Left ventricle myocardium inferior (tissue), 1 donor: ENCODE measurements at regions not wholly inside any gene's neighbourhood (a gene's known extent, or its start where the extent isn't known, plus 50 kb on each side); places are given as distances from the start of the nearest gene placed in this dataset.

Experiments used
- DNase-seq: peaks from one replicate; pipeline ENCODE4 v3.0.0-alpha.2; 2020
- H3K27ac ChIP-seq: fragments of 200-600 bp; replicated peaks from 2 replicates; pipeline ENCODE4 v1.8.0; 2021
- H3K27me3 ChIP-seq: fragments of 200-600 bp; 2 replicates; pipeline ENCODE4 v1.8.0; 2021; ENCODE audit warnings: low read depth
- H3K36me3 ChIP-seq: fragments of 200-600 bp; 2 replicates; pipeline ENCODE4 v1.8.0; 2021
- H3K4me1 ChIP-seq: fragments of 200-600 bp; 2 replicates; pipeline ENCODE4 v1.8.0; 2021
- H3K4me3 ChIP-seq: fragments of 200-600 bp; 2 replicates; pipeline ENCODE4 v1.8.0; 2021; ENCODE audit warnings: mild to moderate bottlenecking, moderate library complexity
- H3K9me3 ChIP-seq: fragments of 200-600 bp; replicated peaks from 2 replicates; pipeline ENCODE4 v1.8.0; 2021
- intact Hi-C: fragments of 100-400 bp; cut with micrococcal nuclease; formaldehyde crosslinking; loops from one replicate; pipeline ENCODE4 v1.11.0; 2022
- TF ChIP-seq, protein P1 (sequence below): fragments of 200-600 bp; IDR thresholded peaks from 2 replicates; pipeline ENCODE4 v1.8.0; 2021; ENCODE audit warnings: antibody characterized with exemption, mild to moderate bottlenecking, borderline replicate concordance
- donor health status: DM: no; HTN: yes; CAD: no; lungs with severe emphysema.

GRCh38 chr3:43194490-43195114 is 88.7 kb upstream of the POMGNT2 start:
- H3K27me3 ChIP-seq, result no peaks in the 10 kb centered on the region
- peaks cover 9% of the 10 kb centered on the region for H3K9me3 ChIP-seq
- H3K4me1 ChIP-seq, result peaks cover 15% of the 10 kb centered on the region
- TF ChIP-seq, protein P1, sequence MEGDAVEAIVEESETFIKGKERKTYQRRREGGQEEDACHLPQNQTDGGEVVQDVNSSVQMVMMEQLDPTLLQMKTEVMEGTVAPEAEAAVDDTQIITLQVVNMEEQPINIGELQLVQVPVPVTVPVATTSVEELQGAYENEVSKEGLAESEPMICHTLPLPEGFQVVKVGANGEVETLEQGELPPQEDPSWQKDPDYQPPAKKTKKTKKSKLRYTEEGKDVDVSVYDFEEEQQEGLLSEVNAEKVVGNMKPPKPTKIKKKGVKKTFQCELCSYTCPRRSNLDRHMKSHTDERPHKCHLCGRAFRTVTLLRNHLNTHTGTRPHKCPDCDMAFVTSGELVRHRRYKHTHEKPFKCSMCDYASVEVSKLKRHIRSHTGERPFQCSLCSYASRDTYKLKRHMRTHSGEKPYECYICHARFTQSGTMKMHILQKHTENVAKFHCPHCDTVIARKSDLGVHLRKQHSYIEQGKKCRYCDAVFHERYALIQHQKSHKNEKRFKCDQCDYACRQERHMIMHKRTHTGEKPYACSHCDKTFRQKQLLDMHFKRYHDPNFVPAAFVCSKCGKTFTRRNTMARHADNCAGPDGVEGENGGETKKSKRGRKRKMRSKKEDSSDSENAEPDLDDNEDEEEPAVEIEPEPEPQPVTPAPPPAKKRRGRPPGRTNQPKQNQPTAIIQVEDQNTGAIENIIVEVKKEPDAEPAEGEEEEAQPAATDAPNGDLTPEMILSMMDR, result no peak
- no peaks in the 10 kb centered on the region for H3K36me3 ChIP-seq
- peak overlapping the region; percentile 58 for H3K27ac ChIP-seq
- H3K4me3 ChIP-seq, result no peak overlapping the region
- DNase-seq, result no peak
- intact Hi-C loops, result no loop called here

- TF ChIP-seq, protein P1, result no peak
- intact Hi-C loops, result no loop called here
- peaks cover 15% of the 10 kb centered on the region for H3K4me1 ChIP-seq
- H3K27me3 ChIP-seq, result no peaks in the 10 kb centered on the region
- H3K27ac ChIP-seq, result peak overlapping the region; percentile 58
- peaks cover 4% of the 10 kb centered on the region for H3K9me3 ChIP-seq
- no peaks in the 10 kb centered on the region for H3K36me3 ChIP-seq
- no peak overlapping the region for H3K4me3 ChIP-seq
- no peak for DNase-seq
Measured at GRCh38 chr3:43194069-43194468, 88.2 kb upstream of the POMGNT2 start.

GRCh38 chr3:43192028-43192427 is 86.1 kb upstream of the POMGNT2 start:
- no peaks in the 10 kb centered on the region for H3K9me3 ChIP-seq
- TF ChIP-seq, protein P1, result no peak
- no peak for DNase-seq

DNA sequence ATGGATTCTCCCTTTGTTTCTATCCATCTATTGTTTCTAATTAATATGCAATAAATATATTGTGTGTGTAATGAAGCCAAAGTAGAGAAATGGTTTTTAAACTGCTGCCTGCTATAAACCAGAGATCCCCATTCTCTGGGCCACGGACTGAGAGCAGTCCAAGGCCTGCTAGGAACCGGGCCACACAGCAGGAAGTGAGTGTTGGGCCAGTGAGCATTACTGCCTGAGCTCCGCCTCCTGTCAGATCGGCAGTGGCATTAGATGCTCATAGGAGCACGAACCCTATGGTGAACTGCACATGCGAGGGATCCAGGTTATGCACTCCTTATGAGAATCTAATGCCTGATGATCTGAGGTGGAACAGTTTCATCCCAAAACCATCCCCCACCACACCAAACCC is 85.2 kb upstream of the POMGNT2 start:
- TF ChIP-seq, protein P1, result no peak
- H3K27ac ChIP-seq, result no peak overlapping the region
- no peaks in the 10 kb centered on the region for H3K27me3 ChIP-seq
- H3K4me1 ChIP-seq, result peaks cover 19% of the 10 kb centered on the region
- intact Hi-C loops, result no loop called here
- H3K9me3 ChIP-seq, result no peaks in the 10 kb centered on the region
- no peak overlapping the region for H3K4me3 ChIP-seq
- no peaks in the 10 kb centered on the region for H3K36me3 ChIP-seq
- DNase-seq, result no peak

More at GRCh38 chr3:43192028-43192427, 86.1 kb upstream of the POMGNT2 start:
- intact Hi-C loops, result no loop called here
- Histone ChIP-seq H3K27me3 (no peaks in the 10 kb centered on the region), H3K36me3 (no peaks in the 10 kb centered on the region), H3K4me3 (no peak overlapping the region), H3K27ac (no peak overlapping the region), H3K4me1 (peaks cover 15% of the 10 kb centered on the region)

DNA sequence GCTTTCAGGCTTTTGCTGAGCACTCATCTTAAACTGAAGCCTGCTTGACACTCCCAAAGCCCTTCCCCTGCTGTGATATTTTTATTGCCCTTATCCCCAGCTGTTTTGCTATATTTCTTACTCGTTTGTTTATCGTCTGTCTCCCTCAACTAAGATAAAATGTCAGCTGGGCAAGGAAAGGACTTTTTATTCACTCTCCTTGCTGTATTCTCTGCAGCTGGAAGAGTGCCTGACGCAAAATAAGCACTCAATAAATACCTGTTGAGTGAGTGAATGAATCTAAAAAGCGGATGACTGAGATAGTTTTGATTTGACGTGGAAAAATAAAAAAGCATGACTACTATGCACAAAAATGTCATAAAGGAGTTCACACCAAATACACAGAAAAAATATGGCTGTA is 84.8 kb upstream of the POMGNT2 start:
- intact Hi-C loops, result no loop called here
- TF ChIP-seq, protein P1, result no peak
- no peaks in the 10 kb centered on the region for H3K27me3 ChIP-seq
- H3K36me3 ChIP-seq, result no peaks in the 10 kb centered on the region
- no peaks in the 10 kb centered on the region for H3K9me3 ChIP-seq
- H3K4me1 ChIP-seq, result peaks cover 20% of the 10 kb centered on the region
- DNase-seq, result no peak
- H3K27ac ChIP-seq, result no peak overlapping the region
- H3K4me3 ChIP-seq, result no peak overlapping the region
